HCT116 (cell line): ENCODE measurements at regions not wholly inside any gene's neighbourhood (a gene's known extent, or its start where the extent isn't known, plus 50 kb on each side); places are given as distances from the start of the nearest gene placed in this dataset.

Source experiments
- ATAC-seq: fragments of 200-7000 bp; cut with Tn5 transposase; 2 replicates; pipeline ENCODE4 v1.9.1; 2020; ENCODE audit warnings: mild to moderate bottlenecking, moderate library complexity
- BruUV-seq: library from RNA; stranded (reverse); fragments of 400-500 nt; replicated peaks from 2 replicates; lab custom pipeline; 2021; lab: Mats Ljungman, UMichigan
- CTCF ChIA-PET: fragments of 300-600 bp; sonication (Branson Sonifier 250); formaldehyde crosslinking; loops from one replicate; lab custom pipeline; 2021; ENCODE audit warnings: antibody characterized with exemption; lab: Charles Lee
- POLR2A ChIA-PET: fragments of 300-600, 350-600 bp; sonication (Branson Sonifier 250); formaldehyde crosslinking; loops from one replicate; lab custom pipeline; 2021; ENCODE audit warnings: antibody characterized with exemption; lab: Charles Lee
- RAD21 ChIA-PET, 2 experiments: fragments of 300-600 bp; sonication (Branson Sonifier 250); formaldehyde crosslinking; loops; one replicate each; lab custom pipeline; 2023; ENCODE audit warnings: low total read pairs in 2 of 2; ENCODE audit not compliant: uncharacterized antibody in 2 of 2, unreplicated experiment in 2 of 2, low non-redundant PET in 1 of 2; lab: Charles Lee
- DNase-seq: peaks from one replicate; pipeline ENCODE4 v3.0.0-alpha.2; 2010; ENCODE audit warnings: low read depth, low spot score
- H2AFZ ChIP-seq: fragments of 200-600 bp; shearing (Covaris generic), sonication (generic); 2 replicates; pipeline ENCODE4 v1.6.1; 2017; ENCODE audit warnings: low read depth, mixed run types, mixed read lengths, antibody characterized with exemption, low read length; ENCODE audit not compliant: poor library complexity, severe bottlenecking
- H3K27ac ChIP-seq: 2 replicates; pipeline ENCODE4 v1.5.1; 2012; ENCODE audit warnings: low read depth, low read length
- H3K27me3 ChIP-seq: fragments of 200-600 bp; sonication (generic); 2 replicates; pipeline ENCODE4 v1.6.1; 2016; ENCODE audit warnings: mixed run types, low read length, mixed read lengths; ENCODE audit not compliant: insufficient read depth
- H3K36me3 ChIP-seq, 2 experiments: fragments of 200-500 bp in 1 of 2; fragments of 200-600 bp in 1 of 2; sonication (Bioruptor generic) in 1 of 2; sonication (generic) in 1 of 2; 2 replicates each; pipeline versions ENCODE4 v1.5.1 to v1.6.1; 2014 to 2016; ENCODE audit warnings: low read length in 2 of 2, inconsistent platforms in 1 of 2, mixed read lengths in 1 of 2, mixed run types in 1 of 2; ENCODE audit not compliant: insufficient read depth in 2 of 2, control insufficient read depth in 1 of 2
- H3K4me1 ChIP-seq, 2 experiments: fragments of 200-600 bp in 1 of 2; sonication (generic) in 1 of 2; 2 replicates each; pipeline versions ENCODE4 v1.5.1 to v1.6.1; 2012 to 2017; ENCODE audit warnings: low read length in 2 of 2, inconsistent platforms in 1 of 2, mild to moderate bottlenecking in 1 of 2, mixed read lengths in 1 of 2, mixed run types in 1 of 2, moderate library complexity in 1 of 2; ENCODE audit not compliant: insufficient read depth in 2 of 2, control insufficient read depth in 1 of 2
- H3K4me2 ChIP-seq: fragments of 200-600 bp; sonication (generic); 2 replicates; pipeline ENCODE4 v1.6.1; 2017; ENCODE audit warnings: mixed run types, low read length, mixed read lengths
- H3K4me3 ChIP-seq, 2 experiments: fragments of 200-600 bp in 1 of 2; sonication (generic) in 1 of 2; replicated peaks in 1 of 2; 2 replicates each; pipeline ENCODE4 v1.5.1; 2011 to 2016; ENCODE audit warnings: low read length in 2 of 2, control low read depth in 1 of 2, low read depth in 1 of 2, mild to moderate bottlenecking in 1 of 2, mixed read lengths in 1 of 2, mixed run types in 1 of 2
- H3K79me2 ChIP-seq: fragments of 200-600 bp; sonication (generic); 2 replicates; pipeline ENCODE4 v1.6.1; 2017; ENCODE audit warnings: mild to moderate bottlenecking, mixed run types, low read length, moderate library complexity, mixed read lengths; ENCODE audit not compliant: insufficient read depth
- H3K9ac ChIP-seq: fragments of 200-600 bp; sonication (generic); 2 replicates; pipeline ENCODE4 v1.6.1; 2016; ENCODE audit warnings: low read length, mixed read lengths
- H3K9me2 ChIP-seq: fragments of 200-600 bp; sonication (generic), shearing (Covaris generic); 2 replicates; pipeline ENCODE4 v1.6.1; 2017; ENCODE audit warnings: mixed run types, mild to moderate bottlenecking, moderate library complexity; ENCODE audit not compliant: insufficient read depth
- H3K9me3 ChIP-seq, 2 experiments: fragments of 200-500 bp in 1 of 2; fragments of 200-600 bp in 1 of 2; sonication (Bioruptor generic) in 1 of 2; sonication (generic) in 1 of 2; 2 replicates each; pipeline ENCODE4 v1.6.1; 2014 to 2017; ENCODE audit warnings: low read length in 2 of 2, mixed read lengths in 2 of 2, inconsistent platforms in 1 of 2, low read depth in 1 of 2, mild to moderate bottlenecking in 1 of 2, mixed run types in 1 of 2, moderate library complexity in 1 of 2; ENCODE audit not compliant: control insufficient read depth in 1 of 2, insufficient read depth in 1 of 2
- H4K20me1 ChIP-seq: fragments of 200-600 bp; sonication (generic), shearing (Covaris generic); 2 replicates; pipeline ENCODE4 v1.6.1; 2017; ENCODE audit warnings: mixed run types, mild to moderate bottlenecking, moderate library complexity; ENCODE audit not compliant: insufficient read depth
- ATF3 ChIP-seq: IDR thresholded peaks from 2 replicates; pipeline ENCODE4 v1.6.1; 2012
- CEBPB ChIP-seq: IDR thresholded peaks from 2 replicates; pipeline ENCODE4 v1.6.1; 2012; ENCODE audit warnings: low read depth
- EGR1 ChIP-seq: IDR thresholded peaks from 2 replicates; pipeline ENCODE4 v1.6.1; 2012; ENCODE audit warnings: low read depth
- ELF1 ChIP-seq: IDR thresholded peaks from 2 replicates; pipeline ENCODE4 v1.6.1; 2012; ENCODE audit warnings: low read depth, borderline replicate concordance
- EZH2 ChIP-seq: fragments of 200-600 bp; sonication (generic); IDR thresholded peaks from 2 replicates; pipeline ENCODE4 v1.6.1; 2017; ENCODE audit warnings: antibody characterized with exemption, mixed run types
- EZH2phosphoT487 ChIP-seq: fragments of 200-600 bp; IDR thresholded peaks from 2 replicates; pipeline ENCODE4 v1.6.1; 2018; ENCODE audit warnings: antibody characterized with exemption, borderline replicate concordance
- FOSL1 ChIP-seq: IDR thresholded peaks from 2 replicates; pipeline ENCODE4 v1.6.1; 2012; ENCODE audit warnings: low read depth
- JUND ChIP-seq: IDR thresholded peaks from 2 replicates; pipeline ENCODE4 v1.6.1; 2012
- RAD21 ChIP-seq: IDR thresholded peaks from 2 replicates; pipeline ENCODE4 v1.6.1; 2012; ENCODE audit warnings: low read depth, mild to moderate bottlenecking
- SIN3A ChIP-seq: IDR thresholded peaks from 2 replicates; pipeline ENCODE4 v1.6.1; 2012; ENCODE audit warnings: low read depth
- SP1 ChIP-seq: IDR thresholded peaks from 2 replicates; pipeline ENCODE4 v1.6.1; 2012; ENCODE audit warnings: low read depth
- SRF ChIP-seq: IDR thresholded peaks from 2 replicates; pipeline ENCODE4 v1.6.1; 2012; ENCODE audit warnings: low read depth
- TCF7L2 ChIP-seq: IDR thresholded peaks from 2 replicates; pipeline ENCODE4 v1.7.0; 2011; ENCODE audit warnings: borderline replicate concordance, inconsistent platforms; ENCODE audit not compliant: insufficient read depth, insufficient read length; ENCODE audit errors: extremely low read depth
- ZFX ChIP-seq: fragments of 450-650 bp; IDR thresholded peaks from 2 replicates; pipeline ENCODE4 v1.6.1; 2017
- ZNF274 ChIP-seq: fragments of 200-500 bp; sonication (Bioruptor generic); IDR thresholded peaks from 2 replicates; pipeline ENCODE4 v1.6.1; 2014; ENCODE audit warnings: mild to moderate bottlenecking, low read depth, low read length, inconsistent platforms
- intact Hi-C: fragments of 100-400 bp; cut with micrococcal nuclease; formaldehyde crosslinking; loops from 2 replicates; pipeline ENCODE4 v1.10.0; 2022
- TF ChIP-seq, protein P1 (sequence below), 3 experiments: fragments of 200-600 bp in 1 of 3; sonication (generic) in 1 of 3; IDR thresholded peaks in 2 of 3; conservative IDR thresholded peaks in 1 of 3; 2 replicates each; pipeline ENCODE4 v1.5.1; 2012 to 2017; ENCODE audit warnings: low read depth in 2 of 3, low read length in 2 of 3, antibody characterized with exemption in 1 of 3, borderline replicate concordance in 1 of 3, control low read depth in 1 of 3, mild to moderate bottlenecking in 1 of 3, mixed read lengths in 1 of 3, mixed run types in 1 of 3, moderate library complexity in 1 of 3; ENCODE audit not compliant: insufficient read depth in 1 of 3
- TF ChIP-seq, protein P2 (sequence below): IDR thresholded peaks from 2 replicates; pipeline ENCODE4 v1.6.1; 2011; ENCODE audit warnings: mild to moderate bottlenecking, low read length, moderate library complexity; ENCODE audit not compliant: insufficient replicate concordance; ENCODE audit errors: extremely low read depth

- Histone ChIP-seq H3K4me1 (no peaks in the 10 kb centered on the region), H3K9me3 (no peaks in the 10 kb centered on the region), H3K27me3 (no peaks in the 10 kb centered on the region), H3K4me3 (no peak overlapping the region), H2AFZ (no peak overlapping the region), H3K36me3 (no peaks in the 10 kb centered on the region), H3K9ac (no peak overlapping the region), H3K79me2 (no peaks in the 10 kb centered on the region), H3K4me2 (no peak overlapping the region), H4K20me1 (no peaks in the 10 kb centered on the region)
- no TSS peak for BruUV-seq
- POLR2A ChIA-PET: interaction anchor here (1.4 kb wide), 1 partner anchor 15 kb away, joined by 6 read pairs; no protein-coding TSS in a partner anchor
- CTCF ChIA-PET: no interaction called here
- intact Hi-C loops: no loop called here
- RAD21 ChIA-PET: no interaction called here
- DNase-seq: no peak
- TF ChIP-seq FOSL1 (no peak), JUND (no peak), RAD21 (no peak), EZH2 (no peak), EZH2phosphoT487 (no peak), TCF7L2 (no peak), SIN3A (no peak), ZFX (no peak), CEBPB (no peak), ELF1 (no peak), SRF (no peak), ATF3 (no peak), SP1 (no peak), EGR1 (no peak), ZNF274 (no peak)
- TF ChIP-seq, protein P1, sequence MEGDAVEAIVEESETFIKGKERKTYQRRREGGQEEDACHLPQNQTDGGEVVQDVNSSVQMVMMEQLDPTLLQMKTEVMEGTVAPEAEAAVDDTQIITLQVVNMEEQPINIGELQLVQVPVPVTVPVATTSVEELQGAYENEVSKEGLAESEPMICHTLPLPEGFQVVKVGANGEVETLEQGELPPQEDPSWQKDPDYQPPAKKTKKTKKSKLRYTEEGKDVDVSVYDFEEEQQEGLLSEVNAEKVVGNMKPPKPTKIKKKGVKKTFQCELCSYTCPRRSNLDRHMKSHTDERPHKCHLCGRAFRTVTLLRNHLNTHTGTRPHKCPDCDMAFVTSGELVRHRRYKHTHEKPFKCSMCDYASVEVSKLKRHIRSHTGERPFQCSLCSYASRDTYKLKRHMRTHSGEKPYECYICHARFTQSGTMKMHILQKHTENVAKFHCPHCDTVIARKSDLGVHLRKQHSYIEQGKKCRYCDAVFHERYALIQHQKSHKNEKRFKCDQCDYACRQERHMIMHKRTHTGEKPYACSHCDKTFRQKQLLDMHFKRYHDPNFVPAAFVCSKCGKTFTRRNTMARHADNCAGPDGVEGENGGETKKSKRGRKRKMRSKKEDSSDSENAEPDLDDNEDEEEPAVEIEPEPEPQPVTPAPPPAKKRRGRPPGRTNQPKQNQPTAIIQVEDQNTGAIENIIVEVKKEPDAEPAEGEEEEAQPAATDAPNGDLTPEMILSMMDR (IDR thresholded peaks at IDR 0.05 in 2 of 3, conservative IDR thresholded peaks at IDR 0.05 in 1 of 3; ENCODE audit: borderline replicate concordance in 1 of 3, insufficient read depth in 1 of 3, low read depth in 2 of 3, low read length in 2 of 3): no peak
- TF ChIP-seq, protein P2, sequence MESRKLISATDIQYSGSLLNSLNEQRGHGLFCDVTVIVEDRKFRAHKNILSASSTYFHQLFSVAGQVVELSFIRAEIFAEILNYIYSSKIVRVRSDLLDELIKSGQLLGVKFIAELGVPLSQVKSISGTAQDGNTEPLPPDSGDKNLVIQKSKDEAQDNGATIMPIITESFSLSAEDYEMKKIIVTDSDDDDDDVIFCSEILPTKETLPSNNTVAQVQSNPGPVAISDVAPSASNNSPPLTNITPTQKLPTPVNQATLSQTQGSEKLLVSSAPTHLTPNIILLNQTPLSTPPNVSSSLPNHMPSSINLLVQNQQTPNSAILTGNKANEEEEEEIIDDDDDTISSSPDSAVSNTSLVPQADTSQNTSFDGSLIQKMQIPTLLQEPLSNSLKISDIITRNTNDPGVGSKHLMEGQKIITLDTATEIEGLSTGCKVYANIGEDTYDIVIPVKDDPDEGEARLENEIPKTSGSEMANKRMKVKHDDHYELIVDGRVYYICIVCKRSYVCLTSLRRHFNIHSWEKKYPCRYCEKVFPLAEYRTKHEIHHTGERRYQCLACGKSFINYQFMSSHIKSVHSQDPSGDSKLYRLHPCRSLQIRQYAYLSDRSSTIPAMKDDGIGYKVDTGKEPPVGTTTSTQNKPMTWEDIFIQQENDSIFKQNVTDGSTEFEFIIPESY: no peak
- TF ChIP-seq, all 23 proteins: peak for 0
- ATAC-seq: no peak
- Histone ChIP-seq H3K27ac (no peak overlapping the region), H3K9me2 (no peaks in the 10 kb centered on the region)
Observed at GRCh38 chr1:226799634-226800281, 60.7 kb upstream of the ITPKB start.
